Omental fat pad (tissue), 3 donors: ENCODE measurements at regions not wholly inside any gene's neighbourhood (a gene's known extent, or its start where the extent isn't known, plus 50 kb on each side); places are given as distances from the start of the nearest gene placed in this dataset.

ENCODE experiments used
- ATAC-seq: fragments of 150-250 bp; one replicate; pipeline ENCODE4 v1.9.1; 2016; ENCODE audit warnings: mild to moderate bottlenecking, moderate library complexity; ENCODE audit not compliant: low FRiP score
- DNase-seq: peaks from one replicate; pipeline ENCODE4 v3.0.0-alpha.2; 2019; ENCODE audit warnings: low spot score
- TF ChIP-seq, protein P1 (sequence below), 3 donors: fragments of 450-650 bp; IDR thresholded peaks; one replicate each; pipeline ENCODE4 v1.5.1; 2016 to 2017; ENCODE audit warnings: antibody characterized with exemption in 3 of 3, mild to moderate bottlenecking in 3 of 3, moderate library complexity in 2 of 3

GRCh38 chr11:111115890-111116289, 129.6 kb upstream of the POU2AF2 start:
- no peak for DNase-seq
- no peak for ATAC-seq
- TF ChIP-seq, protein P1, sequence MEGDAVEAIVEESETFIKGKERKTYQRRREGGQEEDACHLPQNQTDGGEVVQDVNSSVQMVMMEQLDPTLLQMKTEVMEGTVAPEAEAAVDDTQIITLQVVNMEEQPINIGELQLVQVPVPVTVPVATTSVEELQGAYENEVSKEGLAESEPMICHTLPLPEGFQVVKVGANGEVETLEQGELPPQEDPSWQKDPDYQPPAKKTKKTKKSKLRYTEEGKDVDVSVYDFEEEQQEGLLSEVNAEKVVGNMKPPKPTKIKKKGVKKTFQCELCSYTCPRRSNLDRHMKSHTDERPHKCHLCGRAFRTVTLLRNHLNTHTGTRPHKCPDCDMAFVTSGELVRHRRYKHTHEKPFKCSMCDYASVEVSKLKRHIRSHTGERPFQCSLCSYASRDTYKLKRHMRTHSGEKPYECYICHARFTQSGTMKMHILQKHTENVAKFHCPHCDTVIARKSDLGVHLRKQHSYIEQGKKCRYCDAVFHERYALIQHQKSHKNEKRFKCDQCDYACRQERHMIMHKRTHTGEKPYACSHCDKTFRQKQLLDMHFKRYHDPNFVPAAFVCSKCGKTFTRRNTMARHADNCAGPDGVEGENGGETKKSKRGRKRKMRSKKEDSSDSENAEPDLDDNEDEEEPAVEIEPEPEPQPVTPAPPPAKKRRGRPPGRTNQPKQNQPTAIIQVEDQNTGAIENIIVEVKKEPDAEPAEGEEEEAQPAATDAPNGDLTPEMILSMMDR (IDR thresholded peaks at IDR 0.05): no peak

GRCh38 chr11:111114091-111114490, 131.4 kb upstream of the POU2AF2 start:
- ATAC-seq: no peak
- no peak for DNase-seq
- TF ChIP-seq, protein P1 (IDR thresholded peaks at IDR 0.05): no peak

DNA sequence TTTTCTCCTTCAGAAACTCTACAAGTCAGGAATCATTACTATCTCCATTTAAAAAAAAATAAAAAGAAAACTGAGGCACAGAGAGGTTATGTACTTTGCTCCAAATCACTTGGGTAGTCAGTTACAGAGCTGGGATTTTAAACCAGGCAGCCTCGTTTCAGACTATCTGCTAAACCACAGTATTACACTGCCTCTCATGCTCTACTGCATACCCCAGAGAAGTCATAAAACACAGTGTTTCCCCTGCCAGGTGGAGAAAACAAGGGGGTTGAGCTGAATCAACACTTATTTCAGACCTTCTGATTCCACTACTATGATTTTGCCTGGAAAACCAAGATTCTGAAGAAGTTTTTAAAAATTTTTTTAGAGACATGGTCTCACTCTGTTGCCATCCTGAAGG, 132.9 kb upstream of the POU2AF2 start:
- TF ChIP-seq, protein P1 (IDR thresholded peaks at IDR 0.05): no peak
- ATAC-seq (no peak), DNase-seq (no peak)

DNA sequence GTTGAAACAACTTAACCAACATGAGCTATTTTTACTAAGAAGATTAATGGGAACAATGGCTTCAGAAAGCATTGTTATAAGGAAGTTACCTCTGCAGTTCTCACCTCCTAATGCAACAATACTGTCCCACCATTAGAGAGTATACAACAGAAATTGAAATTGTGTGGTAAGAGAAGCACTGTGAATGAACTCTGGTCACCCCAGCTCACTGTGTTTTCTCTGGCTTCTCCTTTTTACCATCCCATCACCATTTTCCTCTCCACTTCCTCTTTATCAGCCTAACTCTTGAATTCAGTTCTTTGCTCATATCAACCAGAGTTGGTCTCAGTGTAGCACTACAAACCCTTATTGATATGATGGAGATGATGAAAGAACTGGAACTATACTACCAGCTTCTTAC, 138.0 kb upstream of the POU2AF2 start:
- ATAC-seq: no peak

GRCh38 chr11:111106641-111107040, 138.9 kb upstream of the POU2AF2 start:
- TF ChIP-seq, protein P1 (IDR thresholded peaks at IDR 0.05): no peak
- DNase-seq: no peak
- no peak for ATAC-seq

More for the DNA sequence above, 138.0 kb upstream of the POU2AF2 start:
- no peak for DNase-seq
- TF ChIP-seq, protein P1 (IDR thresholded peaks at IDR 0.05): no peak

DNA sequence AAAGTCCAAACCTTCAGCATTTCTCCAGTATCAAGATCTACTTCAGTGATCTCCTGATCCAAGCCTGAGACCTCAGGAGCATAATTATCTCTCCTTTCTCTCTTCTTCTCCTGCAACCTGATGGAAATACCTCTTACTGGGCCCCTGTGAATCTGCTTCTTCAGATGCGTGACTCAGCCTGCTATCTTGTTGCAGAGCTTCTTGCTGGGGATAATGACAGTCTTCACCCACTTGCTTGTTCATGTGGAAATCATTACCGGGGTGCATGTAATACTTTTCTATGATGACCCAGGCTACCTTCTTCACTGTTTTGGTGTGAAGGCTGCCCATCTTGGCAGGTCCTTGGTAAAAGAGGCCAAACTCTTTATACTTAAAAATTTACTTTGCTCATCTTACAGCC, 140.0 kb upstream of the POU2AF2 start:
- ATAC-seq: no peak
- no peak for DNase-seq
- TF ChIP-seq, protein P1 (IDR thresholded peaks at IDR 0.05): no peak

- no peak for DNase-seq
- no peak for ATAC-seq
- TF ChIP-seq, protein P1 (IDR thresholded peaks at IDR 0.05): no peak
Measured at GRCh38 chr11:111104185-111104584, 141.3 kb upstream of the POU2AF2 start.
